ENCODE measurements at regions not wholly inside any gene's neighbourhood (a gene's known extent, or its start where the extent isn't known, plus 50 kb on each side); places are given as distances from the start of the nearest gene placed in this dataset.

GRCh38 chr15:29921130-29921601 lies 98.9 kb upstream of the TJP1 start:
- intact Hi-C loops (cut with DNase I): loop anchor here (10.0 kb wide), 1 partner anchor 246 kb away; no protein-coding TSS in a partner anchor
- Histone ChIP-seq H3K9me3 (no peaks in the 10 kb centered on the region), H3K27me3 (no peaks in the 10 kb centered on the region), H3K4me3 (no peak overlapping the region), H3K36me3 (no peaks in the 10 kb centered on the region), H3K4me1 (peaks cover 3 to 5% of the 10 kb centered on the region in 2 donors), H3K27ac (no peak overlapping the region)
- no peak for DNase-seq (ENCODE audit: low spot score in 2 of 2)
- no peak for TF ChIP-seq CTCF (IDR thresholded peaks at IDR 0.05)

GRCh38 chr15:29920515-29920914 lies 98.2 kb upstream of the TJP1 start:
- Histone ChIP-seq H3K27me3 (no peaks in the 10 kb centered on the region), H3K27ac (no peak overlapping the region), H3K9me3 (no peaks in the 10 kb centered on the region), H3K4me1 (peaks cover 3 to 5% of the 10 kb centered on the region in 2 donors), H3K4me3 (no peak overlapping the region), H3K36me3 (no peaks in the 10 kb centered on the region)
- intact Hi-C loops (cut with DNase I): loop anchor here (10.0 kb wide), 1 partner anchor 246 kb away; no protein-coding TSS in a partner anchor
- no peak for DNase-seq (ENCODE audit: low spot score in 2 of 2)
- TF ChIP-seq CTCF (IDR thresholded peaks at IDR 0.05): no peak

GRCh38 chr15:29919380-29919881 lies 97.2 kb upstream of the TJP1 start:
- Histone ChIP-seq H3K27me3 (no peaks in the 10 kb centered on the region), H3K36me3 (no peaks in the 10 kb centered on the region), H3K4me1 (no peaks in the 10 kb centered on the region), H3K27ac (no peak overlapping the region), H3K4me3 (no peak overlapping the region), H3K9me3 (no peaks in the 10 kb centered on the region)
- intact Hi-C loops (cut with DNase I): no loop called here
- TF ChIP-seq CTCF (IDR thresholded peaks at IDR 0.05): no peak
- DNase-seq (ENCODE audit: low spot score in 2 of 2): no peak

- no peak for TF ChIP-seq CTCF (IDR thresholded peaks at IDR 0.05)
- no peaks in the 10 kb centered on the region for H3K27me3 ChIP-seq
- H3K9me3 ChIP-seq: no peaks in the 10 kb centered on the region
- H3K4me1 ChIP-seq: no peaks in the 10 kb centered on the region
- H3K27ac ChIP-seq: no peak overlapping the region
- intact Hi-C loops (cut with DNase I): no loop called here
- no peak overlapping the region for H3K4me3 ChIP-seq
- H3K36me3 ChIP-seq: no peaks in the 10 kb centered on the region
- no peak for DNase-seq (ENCODE audit: low spot score in 2 of 2)
Measured at GRCh38 chr15:29917600-29918597, 95.6 kb upstream of the TJP1 start.

- intact Hi-C loops (cut with DNase I): no loop called here
- Histone ChIP-seq H3K9me3 (no peaks in the 10 kb centered on the region), H3K36me3 (no peaks in the 10 kb centered on the region), H3K4me3 (no peak overlapping the region), H3K4me1 (no peaks in the 10 kb centered on the region), H3K27ac (no peak overlapping the region), H3K27me3 (no peaks in the 10 kb centered on the region)
- DNase-seq (ENCODE audit: low spot score in 2 of 2): no peak
- TF ChIP-seq CTCF (IDR thresholded peaks at IDR 0.05): no peak
Measured at GRCh38 chr15:29914511-29914926, 92.3 kb upstream of the TJP1 start.

Data from ascending aorta (tissue), 2 donors.